Keratinocyte (primary cell): ENCODE measurements at regions not wholly inside any gene's neighbourhood (a gene's known extent, or its start where the extent isn't known, plus 50 kb on each side); places are given as distances from the start of the nearest gene placed in this dataset.

Source experiments
- DNase-seq: peaks from one replicate; pipeline ENCODE4 v3.0.0-alpha.2; 2011; ENCODE audit warnings: low read depth, missing footprints, low spot score
- FAIRE-seq: peaks from 2 replicates; lab custom pipeline; 2011; peaks lifted over from hg19 to GRCh38; lab: Jason Lieb, UNC
- H2AFZ ChIP-seq: 2 replicates; pipeline ENCODE4 v1.6.0; 2012; ENCODE audit warnings: low read length, control low read depth, inconsistent platforms; ENCODE audit not compliant: control insufficient read depth
- H3K27ac ChIP-seq: 2 replicates; pipeline ENCODE4 v1.5.1; 2011; ENCODE audit warnings: low read length; ENCODE audit not compliant: control insufficient read depth, insufficient read depth
- H3K27me3 ChIP-seq: 3 replicates; pipeline ENCODE4 v1.6.0; 2011; ENCODE audit warnings: low read length; ENCODE audit not compliant: control insufficient read depth, insufficient read depth; ENCODE audit errors: extremely low read depth
- H3K36me3 ChIP-seq, 2 experiments: 2 replicates in 1 of 2; 3 replicates in 1 of 2; pipeline ENCODE4 v1.5.1; 2011; ENCODE audit warnings: low read length in 2 of 2, mild to moderate bottlenecking in 1 of 2; ENCODE audit not compliant: control insufficient read depth in 2 of 2, insufficient read depth in 2 of 2; ENCODE audit errors: extremely low read depth in 1 of 2
- H3K4me1 ChIP-seq: 3 replicates; pipeline ENCODE4 v1.5.1; 2011; ENCODE audit warnings: low read length; ENCODE audit not compliant: control insufficient read depth, insufficient read depth; ENCODE audit errors: extremely low read depth
- H3K4me2 ChIP-seq: 3 replicates; pipeline ENCODE4 v1.6.0; 2011; ENCODE audit warnings: low read depth, low read length; ENCODE audit not compliant: control insufficient read depth, insufficient read depth; ENCODE audit errors: extremely low read depth
- H3K4me3 ChIP-seq, 3 experiments: fragments of 200-600 bp in 1 of 3; sonication (generic) in 1 of 3; 2 replicates in 2 of 3; 3 replicates in 1 of 3; pipeline ENCODE4 v1.5.1; 2011 to 2016; ENCODE audit warnings: low read length in 3 of 3, mild to moderate bottlenecking in 3 of 3, control low read depth in 2 of 3, inconsistent platforms in 1 of 3, low read depth in 1 of 3, mixed read lengths in 1 of 3, mixed run types in 1 of 3, moderate library complexity in 1 of 3; ENCODE audit not compliant: control insufficient read depth in 2 of 3, insufficient read depth in 2 of 3; ENCODE audit errors: extremely low read depth in 1 of 3
- H3K79me2 ChIP-seq: 2 replicates; pipeline ENCODE4 v1.6.0; 2012; ENCODE audit warnings: low read length; ENCODE audit not compliant: control insufficient read depth, insufficient read depth
- H3K9ac ChIP-seq: 3 replicates; pipeline ENCODE4 v1.6.0; 2011; ENCODE audit warnings: low read length; ENCODE audit not compliant: control insufficient read depth, insufficient read depth; ENCODE audit errors: extremely low read depth
- H3K9me1 ChIP-seq: 3 replicates; pipeline ENCODE4 v1.6.0; 2011; ENCODE audit warnings: low read length; ENCODE audit not compliant: control insufficient read depth, insufficient read depth; ENCODE audit errors: extremely low read depth
- H3K9me3 ChIP-seq: 2 replicates; pipeline ENCODE4 v1.5.1; 2012; ENCODE audit warnings: low read depth, low read length; ENCODE audit not compliant: control insufficient read depth
- H4K20me1 ChIP-seq: 3 replicates; pipeline ENCODE4 v1.6.0; 2011; ENCODE audit warnings: low read length; ENCODE audit not compliant: control insufficient read depth, insufficient read depth; ENCODE audit errors: extremely low read depth
- CTCF ChIP-seq, 3 experiments: IDR thresholded peaks in 1 of 3; conservative IDR thresholded peaks in 1 of 3; optimal IDR thresholded peaks in 1 of 3; 2 replicates in 2 of 3; 3 replicates in 1 of 3; pipeline versions ENCODE3 to v1.5.1; 2011; ENCODE audit warnings: low read length in 3 of 3, mild to moderate bottlenecking in 3 of 3, moderate library complexity in 2 of 3, control low read depth in 1 of 3, inconsistent platforms in 1 of 3; ENCODE audit not compliant: insufficient read depth in 2 of 3; ENCODE audit errors: extremely low read depth in 1 of 3
- EZH2 ChIP-seq: IDR thresholded peaks from one replicate; pipeline ENCODE4 v1.6.1; 2012; ENCODE audit warnings: inconsistent platforms, mild to moderate bottlenecking, low read length, moderate library complexity
- dilution Hi-C: fragments of 300-500 bp; cut with MboI; formaldehyde crosslinking; loops from one replicate; pipeline ENCODE4 v1.7.0; 2020; ENCODE audit warnings: low sequenced_read_pairs; ENCODE audit not compliant: extremely low pct_ligation_motif_present

- H3K9me3 ChIP-seq: no peaks in the 10 kb centered on the region
- no peak overlapping the region for H2AFZ ChIP-seq
- no peak overlapping the region for H3K9ac ChIP-seq
- H3K4me3 ChIP-seq: no peak overlapping the region
- DNase-seq (no peak), FAIRE-seq (no peak)
- no peaks in the 10 kb centered on the region for H3K4me1 ChIP-seq
- dilution Hi-C loops: no loop called here
- H3K27me3 ChIP-seq: no peaks in the 10 kb centered on the region
- no peaks in the 10 kb centered on the region for H3K36me3 ChIP-seq
- no peak overlapping the region for H3K27ac ChIP-seq
- H3K9me1 ChIP-seq: no peaks in the 10 kb centered on the region
- TF ChIP-seq EZH2 (no peak), CTCF (optimal IDR thresholded peaks at IDR 0.05 in 1 of 3, IDR thresholded peaks at IDR 0.05 in 1 of 3, conservative IDR thresholded peaks at IDR 0.05 in 1 of 3; ENCODE audit: extremely low read depth in 1 of 3, insufficient read depth in 2 of 3, low read length in 3 of 3) (no peak)
- no peaks in the 10 kb centered on the region for H4K20me1 ChIP-seq
- H3K79me2 ChIP-seq: no peaks in the 10 kb centered on the region
- H3K4me2 ChIP-seq: no peak overlapping the region
These were observed 206.9 kb downstream of the RPL10L start for GRCh38 chr14:46444666-46445065.

- no peak for FAIRE-seq
- no peak overlapping the region for H3K9ac ChIP-seq
- H3K27ac ChIP-seq: no peak overlapping the region
- DNase-seq: no peak
- H3K9me3 ChIP-seq: peaks cover 2% of the 10 kb centered on the region
- no peak overlapping the region for H3K4me2 ChIP-seq
- no peak overlapping the region for H2AFZ ChIP-seq
- H4K20me1 ChIP-seq: no peaks in the 10 kb centered on the region
- no peaks in the 10 kb centered on the region for H3K9me1 ChIP-seq
- no peaks in the 10 kb centered on the region for H3K79me2 ChIP-seq
- dilution Hi-C loops: no loop called here
- no peak overlapping the region for H3K4me3 ChIP-seq
- no peaks in the 10 kb centered on the region for H3K4me1 ChIP-seq
- TF ChIP-seq CTCF (optimal IDR thresholded peaks at IDR 0.05 in 1 of 3, IDR thresholded peaks at IDR 0.05 in 1 of 3, conservative IDR thresholded peaks at IDR 0.05 in 1 of 3; ENCODE audit: extremely low read depth in 1 of 3, insufficient read depth in 2 of 3, low read length in 3 of 3): no peak
- no peaks in the 10 kb centered on the region for H3K27me3 ChIP-seq
- no peaks in the 10 kb centered on the region for H3K36me3 ChIP-seq
These were observed 218.2 kb downstream of the RPL10L start for GRCh38 chr14:46433381-46433780.
